Endodermal cell (in vitro differentiated cells): ENCODE measurements at regions not wholly inside any gene's neighbourhood (a gene's known extent, or its start where the extent isn't known, plus 50 kb on each side); places are given as distances from the start of the nearest gene placed in this dataset.

ENCODE experiments used
- DNase-seq: peaks from one replicate; pipeline ENCODE4 v3.0.0-alpha.2; 2017
- H3K27ac ChIP-seq: 2 replicates; pipeline ENCODE4 v1.5.1; 2013; ENCODE audit warnings: mild to moderate bottlenecking, low read depth, low read length, moderate library complexity
- H3K27me3 ChIP-seq: 2 replicates; pipeline ENCODE4 v1.6.1; 2013; ENCODE audit warnings: mild to moderate bottlenecking, low read length, moderate library complexity; ENCODE audit not compliant: insufficient read depth, control insufficient read depth, poor library complexity, severe bottlenecking
- H3K36me3 ChIP-seq: 2 replicates; pipeline ENCODE4 v1.7.0; 2013; ENCODE audit warnings: mild to moderate bottlenecking, low read length, moderate library complexity; ENCODE audit not compliant: control insufficient read depth, insufficient read depth
- H3K4me1 ChIP-seq: one replicate; pipeline ENCODE4 v1.7.0; 2013; ENCODE audit warnings: low read length; ENCODE audit not compliant: control insufficient read depth, insufficient read depth
- H3K4me3 ChIP-seq: 2 replicates; pipeline ENCODE4 v1.5.1; 2013; ENCODE audit warnings: mild to moderate bottlenecking, low read length, moderate library complexity
- H3K9ac ChIP-seq: 2 replicates; pipeline ENCODE4 v1.6.1; 2013; ENCODE audit warnings: mild to moderate bottlenecking, low read length, moderate library complexity; ENCODE audit not compliant: poor library complexity, severe bottlenecking; ENCODE audit errors: extremely low read depth
- H3K9me3 ChIP-seq: 2 replicates; pipeline ENCODE4 v1.6.1; 2013; ENCODE audit warnings: mild to moderate bottlenecking, low read length, moderate library complexity; ENCODE audit not compliant: control insufficient read depth
- H3K27ac Mint-ChIP-seq: 2 replicates; pipeline ENCODE4 v1.8.0; 2020; ENCODE audit warnings: mixed read lengths
- H3K27me3 Mint-ChIP-seq: 2 replicates; pipeline ENCODE4 v1.8.0; 2021; ENCODE audit warnings: mild to moderate bottlenecking, mixed read lengths; ENCODE audit not compliant: insufficient read depth
- H3K36me3 Mint-ChIP-seq: 2 replicates; pipeline ENCODE4 v1.8.0; 2020; ENCODE audit warnings: low read depth, mixed read lengths
- H3K4me1 Mint-ChIP-seq: 2 replicates; pipeline ENCODE4 v1.8.0; 2020; ENCODE audit warnings: mixed read lengths
- H3K4me3 Mint-ChIP-seq: 2 replicates; pipeline ENCODE4 v1.8.0; 2020; ENCODE audit warnings: mild to moderate bottlenecking, moderate library complexity, mixed read lengths
- H3K9me3 Mint-ChIP-seq: 2 replicates; pipeline ENCODE4 v1.8.0; 2020; ENCODE audit warnings: mild to moderate bottlenecking, mixed read lengths
- CTCF ChIP-seq: fragments of 200-600 bp; sonication (generic); conservative IDR thresholded peaks from 2 replicates; pipeline ENCODE4 v1.5.0; 2021; ENCODE audit warnings: antibody characterized with exemption, mild to moderate bottlenecking
- WGBS, 2 experiments: methylation state at CpG; one replicate each; pipeline versions ENCODE4 v1.1.5 to v1.1.7; 2013; ENCODE audit warnings: missing lambda C conversion rate in 2 of 2, mixed read lengths in 1 of 2; ENCODE audit not compliant: insufficient coverage in 1 of 2, insufficient read length in 1 of 2; 5-methylcytosine and 5-hydroxymethylcytosine counted together

GRCh38 chr12:34298176-34298970 is 276.1 kb downstream of the ALG10 start:
- peaks cover 73% of the 10 kb centered on the region for H3K9me3 ChIP-seq
- Mint-ChIP-seq H3K36me3 (peaks cover 23% of the 10 kb centered on the region), H3K4me3 (no peak overlapping the region), H3K4me1 (no peaks in the 10 kb centered on the region), H3K27me3 (peaks cover 2% of the 10 kb centered on the region), H3K27ac (no peak overlapping the region), H3K9me3 (no peaks in the 10 kb centered on the region)
- H3K4me3 ChIP-seq: no peak overlapping the region
- no peak for DNase-seq
- H3K27ac ChIP-seq: no peak overlapping the region
- H3K27me3 ChIP-seq: no peaks in the 10 kb centered on the region
- WGBS, 2 experiments: 77 to 80% methylated on average over 21 to 28 of the region's 28 CpGs
- no peaks in the 10 kb centered on the region for H3K36me3 ChIP-seq
- no peaks in the 10 kb centered on the region for H3K4me1 ChIP-seq
- no peak for TF ChIP-seq CTCF
- no peak overlapping the region for H3K9ac ChIP-seq

GRCh38 chr12:34298971-34299801 is 276.9 kb downstream of the ALG10 start:
- Histone ChIP-seq H3K4me3 (no peak overlapping the region), H3K9me3 (peaks cover 71% of the 10 kb centered on the region), H3K27ac (no peak overlapping the region), H3K27me3 (no peaks in the 10 kb centered on the region), H3K4me1 (no peaks in the 10 kb centered on the region), H3K36me3 (no peaks in the 10 kb centered on the region), H3K9ac (no peak overlapping the region)
- peaks cover 2% of the 10 kb centered on the region for H3K27me3 Mint-ChIP-seq
- peaks cover 22% of the 10 kb centered on the region for H3K36me3 Mint-ChIP-seq
- H3K4me1 Mint-ChIP-seq: no peaks in the 10 kb centered on the region
- DNase-seq: no peak
- H3K27ac Mint-ChIP-seq: no peak overlapping the region
- H3K4me3 Mint-ChIP-seq: no peak overlapping the region
- H3K9me3 Mint-ChIP-seq: no peaks in the 10 kb centered on the region
- no peak for TF ChIP-seq CTCF
- 77 to 82% methylated on average over 34 to 35 of the region's 35 CpGs for WGBS, 2 experiments

GRCh38 chr12:34299802-34300193 is 277.5 kb downstream of the ALG10 start:
- no peak overlapping the region for H3K4me3 ChIP-seq
- H3K4me1 ChIP-seq: no peaks in the 10 kb centered on the region
- TF ChIP-seq CTCF: no peak
- 67 to 70% methylated on average over 14 to 16 of the region's 16 CpGs for WGBS, 2 experiments
- Mint-ChIP-seq H3K4me1 (no peaks in the 10 kb centered on the region), H3K36me3 (peaks cover 22% of the 10 kb centered on the region), H3K9me3 (no peaks in the 10 kb centered on the region), H3K4me3 (no peak overlapping the region), H3K27ac (no peak overlapping the region), H3K27me3 (peaks cover 2% of the 10 kb centered on the region)
- H3K9ac ChIP-seq: no peak overlapping the region
- H3K27me3 ChIP-seq: no peaks in the 10 kb centered on the region
- no peak overlapping the region for H3K27ac ChIP-seq
- DNase-seq: no peak
- no peaks in the 10 kb centered on the region for H3K36me3 ChIP-seq
- H3K9me3 ChIP-seq: peaks cover 73% of the 10 kb centered on the region
